ENCODE measurements at regions not wholly inside any gene's neighbourhood (a gene's known extent, or its start where the extent isn't known, plus 50 kb on each side); places are given as distances from the start of the nearest gene placed in this dataset.

DNA sequence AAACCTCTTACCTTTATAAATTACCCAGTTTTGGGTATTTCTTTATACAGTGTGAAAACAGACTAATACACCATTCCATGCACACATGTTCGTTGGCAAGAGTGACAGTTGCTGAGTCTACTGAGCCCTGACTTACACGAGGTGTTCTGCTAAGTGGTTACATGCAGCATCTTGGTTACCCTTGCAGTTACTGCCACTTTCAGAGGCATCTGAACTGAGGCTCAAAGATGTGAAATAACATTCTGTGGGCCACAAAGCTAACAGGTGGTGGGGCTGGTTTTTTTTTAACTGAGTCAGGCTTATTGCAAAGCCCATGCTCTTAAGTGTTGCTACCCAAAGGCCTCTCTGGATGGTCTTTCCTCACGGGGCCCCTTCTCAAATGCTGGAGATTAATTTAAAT is 54.4 kb upstream of the GTSF1L start:
- DNase-seq (ENCODE audit: low spot score), result no peak
- H3K4me3 ChIP-seq, result no peak overlapping the region
- no peak overlapping the region for H3K27ac ChIP-seq
- no peaks in the 10 kb centered on the region for H3K27me3 ChIP-seq
- no peaks in the 10 kb centered on the region for H3K4me1 ChIP-seq
- no peaks in the 10 kb centered on the region for H3K36me3 ChIP-seq
- H3K9me3 ChIP-seq, result peaks cover 0 to 17% of the 10 kb centered on the region in 2 donors
- no peak for TF ChIP-seq CTCF (IDR thresholded peaks at IDR 0.05)

- DNase-seq (ENCODE audit: low spot score), result no peak
- Histone ChIP-seq H3K4me3 (no peak overlapping the region), H3K27me3 (no peaks in the 10 kb centered on the region), H3K9me3 (peaks cover 0 to 17% of the 10 kb centered on the region in 2 donors), H3K27ac (no peak overlapping the region), H3K4me1 (no peaks in the 10 kb centered on the region), H3K36me3 (no peaks in the 10 kb centered on the region)
- no peak for TF ChIP-seq CTCF (IDR thresholded peaks at IDR 0.05)
Measured at GRCh38 chr20:43778375-43778774, 51.6 kb upstream of the GTSF1L start.

DNA sequence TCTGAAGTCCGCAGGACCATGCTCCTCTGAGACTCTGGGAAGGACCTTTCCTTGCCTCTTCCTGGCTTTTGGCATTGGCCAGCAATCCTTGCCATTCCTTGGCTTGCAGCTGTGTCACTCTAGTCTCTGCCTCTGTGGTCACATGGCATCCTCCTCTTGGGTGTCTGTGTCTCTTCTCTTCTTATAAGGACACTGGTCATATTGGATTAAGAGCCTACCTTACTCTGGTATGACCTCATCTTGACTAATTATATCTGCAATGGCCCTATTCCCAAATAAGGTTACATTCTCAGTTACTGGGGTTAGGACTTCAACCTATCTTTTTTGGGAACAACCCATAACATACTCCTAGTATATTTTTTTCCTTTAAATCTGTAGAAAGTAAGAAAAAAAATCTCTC is 49.9 kb upstream of the GTSF1L start:
- Histone ChIP-seq H3K9me3 (peaks cover 0 to 17% of the 10 kb centered on the region in 2 donors), H3K27me3 (no peaks in the 10 kb centered on the region), H3K27ac (no peak overlapping the region), H3K4me1 (no peaks in the 10 kb centered on the region), H3K4me3 (no peak overlapping the region), H3K36me3 (no peaks in the 10 kb centered on the region)
- DNase-seq (ENCODE audit: low spot score), result no peak
- no peak for TF ChIP-seq CTCF (IDR thresholded peaks at IDR 0.05)
